MCF 10A (cell line): ENCODE measurements at regions not wholly inside any gene's neighbourhood (a gene's known extent, or its start where the extent isn't known, plus 50 kb on each side); places are given as distances from the start of the nearest gene placed in this dataset.

Source experiments
- BruUV-seq: library from RNA; stranded (reverse); fragments of 400-500 nt; replicated peaks from 2 replicates; lab custom pipeline; 2021; lab: Mats Ljungman, UMichigan
- CTCF ChIA-PET: fragments of 300-600 bp; sonication (Branson Sonifier 250); formaldehyde crosslinking; extraction: SDS; loops from one replicate; lab custom pipeline; 2021; ENCODE audit warnings: antibody characterized with exemption, inconsistent platforms; lab: Yijun Ruan, JAX
- POLR2A ChIA-PET: fragments of 300-600, 350-650 bp; sonication (Branson Sonifier 250); formaldehyde crosslinking; extraction: SDS; loops from one replicate; lab custom pipeline; 2020; ENCODE audit warnings: antibody characterized with exemption, inconsistent platforms; lab: Yijun Ruan, JAX
- DNase-seq: peaks from one replicate; pipeline ENCODE4 v3.0.0-alpha.2; 2018; ENCODE audit not compliant: unreplicated experiment
- H3K27ac Mint-ChIP-seq: one replicate; pipeline ENCODE4 v1.8.0; 2022; ENCODE audit warnings: mild to moderate bottlenecking, low read depth, mixed read lengths; ENCODE audit not compliant: unreplicated experiment
- H3K27me3 Mint-ChIP-seq: one replicate; pipeline ENCODE4 v1.8.0; 2022; ENCODE audit warnings: mixed read lengths; ENCODE audit not compliant: insufficient read depth, unreplicated experiment
- H3K36me3 Mint-ChIP-seq: one replicate; pipeline ENCODE4 v1.8.0; 2022; ENCODE audit warnings: mild to moderate bottlenecking, moderate library complexity, mixed read lengths; ENCODE audit not compliant: insufficient read depth, unreplicated experiment
- H3K4me1 Mint-ChIP-seq: one replicate; pipeline ENCODE4 v1.8.0; 2022; ENCODE audit warnings: mixed read lengths; ENCODE audit not compliant: insufficient read depth, unreplicated experiment
- H3K4me3 Mint-ChIP-seq: one replicate; pipeline ENCODE4 v1.8.0; 2022; ENCODE audit warnings: mild to moderate bottlenecking, moderate library complexity, mixed read lengths; ENCODE audit not compliant: unreplicated experiment
- H3K9me3 Mint-ChIP-seq: one replicate; pipeline ENCODE4 v1.8.0; 2022; ENCODE audit warnings: mixed read lengths; ENCODE audit not compliant: unreplicated experiment
- CTCF ChIP-seq: fragments of 200-600 bp; IDR thresholded peaks from one replicate; pipeline ENCODE4 v1.8.0; 2022; ENCODE audit warnings: antibody characterized with exemption, mild to moderate bottlenecking; ENCODE audit not compliant: unreplicated experiment
- intact Hi-C: fragments of 100-400 bp; cut with micrococcal nuclease; formaldehyde crosslinking; loops from 2 replicates; pipeline ENCODE4 v1.14.1; 2022

- DNase-seq: no peak
- ChIA-PET CTCF (no interaction called here), POLR2A (no interaction called here)
- H3K4me1 Mint-ChIP-seq: no peaks in the 10 kb centered on the region
- no peaks in the 10 kb centered on the region for H3K9me3 Mint-ChIP-seq
- H3K27ac Mint-ChIP-seq: no peak overlapping the region
- no peak overlapping the region for H3K4me3 Mint-ChIP-seq
- intact Hi-C loops: no loop called here
- no peaks in the 10 kb centered on the region for H3K36me3 Mint-ChIP-seq
- TF ChIP-seq CTCF: no peak
- peaks cover 82% of the 10 kb centered on the region for H3K27me3 Mint-ChIP-seq
- BruUV-seq: no TSS peak
Observed at GRCh38 chr18:60113396-60113795, 213.6 kb downstream of the PMAIP1 start.

DNA sequence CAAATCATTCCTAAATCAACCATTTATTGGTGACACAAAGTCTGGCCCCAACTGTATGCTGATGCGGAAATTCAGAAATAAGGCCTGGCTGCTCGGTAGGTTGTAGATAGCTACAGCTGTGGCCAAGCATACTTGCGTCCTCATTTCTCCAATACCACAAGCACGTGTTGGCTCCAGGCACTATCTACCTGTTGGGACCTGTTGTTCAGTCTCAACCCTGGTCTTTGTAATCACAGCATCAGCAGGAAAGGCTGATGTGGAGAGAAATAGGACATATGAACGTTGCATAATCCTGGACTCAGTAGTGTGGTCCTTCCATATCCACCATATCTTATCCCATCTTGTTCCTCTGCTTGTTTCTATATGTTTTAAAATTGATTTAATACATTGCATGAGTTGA, 212.6 kb downstream of the PMAIP1 start:
- H3K27me3 Mint-ChIP-seq: peaks cover 82% of the 10 kb centered on the region
- no TSS peak for BruUV-seq
- H3K4me3 Mint-ChIP-seq: no peak overlapping the region
- DNase-seq: no peak
- POLR2A ChIA-PET: no interaction called here
- no peak for TF ChIP-seq CTCF
- no peaks in the 10 kb centered on the region for H3K36me3 Mint-ChIP-seq
- no peaks in the 10 kb centered on the region for H3K9me3 Mint-ChIP-seq
- CTCF ChIA-PET: no interaction called here
- no peaks in the 10 kb centered on the region for H3K4me1 Mint-ChIP-seq
- intact Hi-C loops: no loop called here
- no peak overlapping the region for H3K27ac Mint-ChIP-seq

- TF ChIP-seq CTCF: no peak
- CTCF ChIA-PET: interaction anchor here (0.7 kb wide), 1 partner anchor 11 kb away, joined by 3 read pairs; no protein-coding TSS in a partner anchor
Observed at GRCh38 chr18:60111525-60111924, 211.7 kb downstream of the PMAIP1 start.

GRCh38 chr18:60110836-60111235, 211.0 kb downstream of the PMAIP1 start:
- H3K27ac Mint-ChIP-seq: no peak overlapping the region
- CTCF ChIA-PET: interaction anchor here (0.7 kb wide), 1 partner anchor 11 kb away, joined by 3 read pairs; no protein-coding TSS in a partner anchor
- H3K4me1 Mint-ChIP-seq: no peaks in the 10 kb centered on the region
- POLR2A ChIA-PET: no interaction called here
- no peaks in the 10 kb centered on the region for H3K36me3 Mint-ChIP-seq
- no peaks in the 10 kb centered on the region for H3K9me3 Mint-ChIP-seq
- no peak overlapping the region for H3K4me3 Mint-ChIP-seq
- TF ChIP-seq CTCF: no peak
- H3K27me3 Mint-ChIP-seq: peaks cover 81% of the 10 kb centered on the region
- no TSS peak for BruUV-seq
- no peak for DNase-seq
- intact Hi-C loops: no loop called here

More at GRCh38 chr18:60111525-60111924, 211.7 kb downstream of the PMAIP1 start:
- Mint-ChIP-seq H3K27ac (no peak overlapping the region), H3K27me3 (peaks cover 82% of the 10 kb centered on the region), H3K4me1 (no peaks in the 10 kb centered on the region), H3K36me3 (no peaks in the 10 kb centered on the region), H3K9me3 (no peaks in the 10 kb centered on the region), H3K4me3 (no peak overlapping the region)
- intact Hi-C loops: no loop called here
- no TSS peak for BruUV-seq
- POLR2A ChIA-PET: no interaction called here
- DNase-seq: no peak
